MM.1S (cell line): ENCODE measurements at regions not wholly inside any gene's neighbourhood (a gene's known extent, or its start where the extent isn't known, plus 50 kb on each side); places are given as distances from the start of the nearest gene placed in this dataset.

Experiments
- CTCF ChIP-seq: fragments of 300-600 bp; sonication (generic); IDR thresholded peaks from 2 replicates; pipeline ENCODE4 v1.5.1; 2016; ENCODE audit warnings: antibody characterized with exemption, low read length, mixed read lengths
- EZH2 ChIP-seq: fragments of 300-600 bp; sonication (generic); optimal IDR thresholded peaks from 2 replicates; pipeline ENCODE3; 2017; ENCODE audit warnings: low read depth, mild to moderate bottlenecking, antibody characterized with exemption, low read length, mixed read lengths

GRCh38 chr3:174533286-174533685, 325.8 kb upstream of the NAALADL2 start:
- TF ChIP-seq EZH2 (no peak), CTCF (no peak)
